ENCODE measurements at regions not wholly inside any gene's neighbourhood (a gene's known extent, or its start where the extent isn't known, plus 50 kb on each side); places are given as distances from the start of the nearest gene placed in this dataset.

DNA sequence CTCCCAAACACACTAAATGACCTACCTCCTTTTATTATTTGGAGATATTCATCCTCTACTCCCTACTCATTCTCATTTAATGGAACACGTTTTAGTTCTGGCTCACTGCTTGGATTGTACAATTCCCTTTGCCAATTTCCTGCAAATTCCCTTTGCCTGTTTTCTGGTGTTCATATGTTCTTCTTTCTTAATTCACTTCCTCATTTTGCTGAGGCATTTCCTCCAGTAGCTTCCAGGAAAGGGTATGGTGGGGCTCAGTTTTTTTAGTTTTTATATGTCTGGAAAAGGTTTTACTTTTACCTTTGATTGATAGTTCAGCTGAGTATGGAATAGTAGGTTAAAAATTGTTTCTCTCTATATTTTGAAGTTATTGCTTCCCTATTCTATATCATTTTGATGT lies 143.6 kb upstream of the GOLIM4 start:
- Histone ChIP-seq H3K27ac (no peak overlapping the region), H3K36me3 (no peaks in the 10 kb centered on the region), H3K4me1 (no peaks in the 10 kb centered on the region), H3K4me3 (no peak overlapping the region), H3K9me3 (no peaks in the 10 kb centered on the region), H3K27me3 (no peaks in the 10 kb centered on the region)
- no peak for ATAC-seq
- intact Hi-C loops (cut with DNase I), result no loop called here
- DNase-seq, result no peak
- TF ChIP-seq CTCF (IDR thresholded peaks at IDR 0.05) (no peak), POLR2A (IDR thresholded peaks at IDR 0.05) (no peak)
- WGBS (ENCODE audit: insufficient coverage, low coverage, low lambda C conversion rate, missing lambda C conversion rate), result 5% methylated on average over 1 of the region's 1 CpG

- no peaks in the 10 kb centered on the region for H3K36me3 ChIP-seq
- H3K4me1 ChIP-seq, result no peaks in the 10 kb centered on the region
- DNase-seq (no peak), ATAC-seq (no peak)
- H3K9me3 ChIP-seq, result no peaks in the 10 kb centered on the region
- no peak overlapping the region for H3K27ac ChIP-seq
- no peak for TF ChIP-seq CTCF (IDR thresholded peaks at IDR 0.05)
- TF ChIP-seq POLR2A (IDR thresholded peaks at IDR 0.05), result no peak
- no peak overlapping the region for H3K4me3 ChIP-seq
- H3K27me3 ChIP-seq, result no peaks in the 10 kb centered on the region
- WGBS (ENCODE audit: insufficient coverage, low coverage, low lambda C conversion rate, missing lambda C conversion rate), result 80% methylated on average over 1 of the region's 1 CpG
- intact Hi-C loops (cut with DNase I), result no loop called here
Measured at GRCh38 chr3:168233001-168233400, 137.3 kb upstream of the GOLIM4 start.

GRCh38 chr3:168223085-168223484 lies 127.4 kb upstream of the GOLIM4 start:
- H3K4me3 ChIP-seq, result no peak overlapping the region
- TF ChIP-seq CTCF (IDR thresholded peaks at IDR 0.05) (no peak), POLR2A (IDR thresholded peaks at IDR 0.05) (no peak)
- ATAC-seq (no peak), DNase-seq (no peak)
- H3K9me3 ChIP-seq, result no peaks in the 10 kb centered on the region
- WGBS (ENCODE audit: insufficient coverage, low coverage, low lambda C conversion rate, missing lambda C conversion rate), result 79% methylated on average over 3 of the region's 3 CpGs
- no peaks in the 10 kb centered on the region for H3K36me3 ChIP-seq
- intact Hi-C loops (cut with DNase I), result no loop called here
- H3K27me3 ChIP-seq, result no peaks in the 10 kb centered on the region
- no peak overlapping the region for H3K27ac ChIP-seq
- H3K4me1 ChIP-seq, result no peaks in the 10 kb centered on the region

- no peak for TF ChIP-seq CTCF (IDR thresholded peaks at IDR 0.05)
- TF ChIP-seq POLR2A (IDR thresholded peaks at IDR 0.05), result no peak
- no peaks in the 10 kb centered on the region for H3K4me1 ChIP-seq
- DNase-seq (no peak), ATAC-seq (no peak)
- H3K27me3 ChIP-seq, result no peaks in the 10 kb centered on the region
- no peaks in the 10 kb centered on the region for H3K9me3 ChIP-seq
- no peak overlapping the region for H3K4me3 ChIP-seq
- no peak overlapping the region for H3K27ac ChIP-seq
- intact Hi-C loops (cut with DNase I), result no loop called here
- H3K36me3 ChIP-seq, result no peaks in the 10 kb centered on the region
- 95% methylated on average over 2 of the region's 2 CpGs for WGBS (ENCODE audit: insufficient coverage, low coverage, low lambda C conversion rate, missing lambda C conversion rate)
Measured at GRCh38 chr3:168220556-168220955, 124.8 kb upstream of the GOLIM4 start.

DNA sequence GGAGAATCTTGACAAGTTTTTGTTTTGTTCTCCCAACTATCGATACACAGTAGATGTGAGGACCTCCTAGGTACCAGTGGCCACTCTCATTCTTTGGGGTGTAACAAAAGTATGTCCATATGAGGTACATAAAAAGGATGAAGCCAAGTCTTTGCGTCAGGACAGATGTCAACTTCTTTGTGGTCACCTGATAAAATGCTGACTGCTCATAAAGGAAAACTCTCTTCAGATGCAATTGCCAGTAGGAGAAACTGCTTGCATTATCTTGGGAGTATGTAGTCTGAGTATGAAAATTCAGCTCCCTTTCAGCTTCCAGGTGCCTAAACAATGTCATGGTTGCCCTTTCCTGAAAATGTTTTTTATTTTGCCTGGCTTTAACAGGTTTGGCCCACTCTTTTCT lies 123.8 kb upstream of the GOLIM4 start:
- intact Hi-C loops (cut with DNase I), result loop anchor here in 1 of 2 donors (10.0 kb wide), 1 partner anchor 625 kb away; no protein-coding TSS in a partner anchor
- no peaks in the 10 kb centered on the region for H3K27me3 ChIP-seq
- H3K36me3 ChIP-seq, result no peaks in the 10 kb centered on the region
- TF ChIP-seq POLR2A (IDR thresholded peaks at IDR 0.05) (no peak), CTCF (IDR thresholded peaks at IDR 0.05) (no peak)
- H3K4me1 ChIP-seq, result no peaks in the 10 kb centered on the region
- H3K27ac ChIP-seq, result no peak overlapping the region
- 100% methylated on average over 2 of the region's 2 CpGs for WGBS (ENCODE audit: insufficient coverage, low coverage, low lambda C conversion rate, missing lambda C conversion rate)
- ATAC-seq (no peak), DNase-seq (no peak)
- H3K9me3 ChIP-seq, result no peaks in the 10 kb centered on the region
- H3K4me3 ChIP-seq, result no peak overlapping the region

Measured in right lobe of liver (tissue), 6 donors.